Gastrocnemius medialis (tissue), 4 donors: ENCODE measurements at regions not wholly inside any gene's neighbourhood (a gene's known extent, or its start where the extent isn't known, plus 50 kb on each side); places are given as distances from the start of the nearest gene placed in this dataset.
"Not testable (repeated sequence)": the region's sequence is repeated elsewhere in the genome, so short reads cannot be mapped to it uniquely, and the experiment has no call there.

Source experiments
- ATAC-seq, 2 donors: fragments of 150-250 bp; one replicate each; pipeline ENCODE4 v1.9.1; 2016
- DNase-seq, 2 donors: peaks; one replicate each; pipeline ENCODE4 v3.0.0-alpha.2; 2019
- H3K27ac ChIP-seq, 4 donors: fragments of 200-600 bp; sonication (generic); 1 replicate in 1 of 4; 2 replicates in 3 of 4; pipeline ENCODE4 v1.5.1; 2016 to 2018; ENCODE audit warnings: mild to moderate bottlenecking in 2 of 4, moderate library complexity in 1 of 4
- H3K27me3 ChIP-seq, 3 donors: fragments of 200-600 bp; sonication (generic) in 2 of 3; 1 replicate in 1 of 3; 2 replicates in 2 of 3; pipeline versions ENCODE4 v1.5.1 to v1.6.0; 2016 to 2019; ENCODE audit warnings: mild to moderate bottlenecking in 1 of 3, moderate library complexity in 1 of 3
- H3K36me3 ChIP-seq, 2 donors: fragments of 200-600 bp; sonication (generic) in 1 of 2; one replicate each; pipeline ENCODE4 v1.5.1; 2017 to 2018
- H3K4me1 ChIP-seq, 2 donors: fragments of 200-600 bp; sonication (generic) in 1 of 2; one replicate each; pipeline ENCODE4 v1.5.1; 2016 to 2017; ENCODE audit warnings: mild to moderate bottlenecking in 2 of 2
- H3K4me3 ChIP-seq, 4 donors: fragments of 200-600 bp; sonication (generic) in 3 of 4; 1 replicate in 1 of 4; 2 replicates in 3 of 4; pipeline ENCODE4 v1.5.1; 2016 to 2019; ENCODE audit warnings: mild to moderate bottlenecking in 2 of 4
- H3K9me3 ChIP-seq, 3 donors: fragments of 200-600 bp; sonication (generic) in 2 of 3; 1 replicate in 1 of 3; 2 replicates in 2 of 3; pipeline ENCODE4 v1.5.1; 2016 to 2019
- POLR2A ChIP-seq, 2 donors: fragments of 450-650 bp; IDR thresholded peaks; one replicate each; pipeline ENCODE4 v1.6.1; 2017; ENCODE audit warnings: antibody characterized with exemption in 2 of 2, mild to moderate bottlenecking in 2 of 2, moderate library complexity in 2 of 2
- in situ Hi-C, 4 donors: fragments of 200-750 bp; cut with MboI; loops; one replicate each; pipeline versions ENCODE4 v1.15.0 to v1.8.0; 2017; ENCODE audit warnings: low sequenced_read_pairs in 4 of 4
- intact Hi-C: fragments of 100-400 bp; cut with DNase I; formaldehyde crosslinking; loops from one replicate; pipeline ENCODE4 v1.15.1; 2023; ENCODE audit warnings: low total_unique reads
- TF ChIP-seq, protein P1 (sequence below), 5 experiments: fragments of 450-650 bp in 3 of 5; fragments of 200-600 bp in 2 of 5; sonication (generic) in 2 of 5; IDR thresholded peaks in 4 of 5; conservative IDR thresholded peaks in 1 of 5; 1 replicate in 4 of 5; 2 replicates in 1 of 5; pipeline ENCODE4 v1.5.1; 2016 to 2019; ENCODE audit warnings: antibody characterized with exemption in 5 of 5, mild to moderate bottlenecking in 3 of 5, moderate library complexity in 3 of 5

DNA sequence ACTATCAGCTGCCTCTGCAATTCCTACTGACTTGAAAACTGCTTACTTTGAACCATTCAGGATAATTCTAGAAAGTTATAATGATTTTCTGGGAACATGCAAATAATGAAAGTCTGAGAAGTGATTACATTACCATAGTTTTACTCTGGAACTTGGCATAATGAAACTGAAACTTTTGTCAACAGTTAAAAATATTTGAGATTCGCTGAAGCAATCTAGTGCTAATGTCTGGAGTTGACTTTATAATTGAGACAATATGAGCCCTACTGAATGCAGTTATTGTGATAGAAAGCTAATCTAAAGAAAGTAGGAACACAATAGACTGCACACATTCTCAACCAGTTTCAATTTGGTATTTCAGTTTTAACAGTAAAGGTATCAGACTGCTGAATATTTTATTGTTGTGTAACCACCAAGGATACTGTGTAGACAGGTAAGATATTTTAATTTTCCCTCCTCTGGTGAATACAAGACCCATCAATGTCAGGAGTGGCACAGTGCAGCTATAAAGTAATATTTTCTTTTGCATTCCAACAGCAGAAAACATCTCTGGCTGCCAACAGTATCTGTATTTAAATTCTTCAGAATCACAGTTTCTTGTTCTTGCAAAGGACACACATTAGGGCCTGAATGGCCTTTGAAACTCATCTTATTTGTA lies 483.5 kb downstream of the ATP23 start:
- intact Hi-C loops (no loop called here), in situ Hi-C loops (no loop called here)
- Histone ChIP-seq H3K27me3 (no peaks in the 10 kb centered on the region), H3K9me3 (no peaks in the 10 kb centered on the region), H3K36me3 (no peaks in the 10 kb centered on the region), H3K4me1 (no peaks in the 10 kb centered on the region), H3K27ac (no peak overlapping the region), H3K4me3 (no peak overlapping the region)
- DNase-seq (no peak), ATAC-seq (no peak)
- TF ChIP-seq, protein P1, sequence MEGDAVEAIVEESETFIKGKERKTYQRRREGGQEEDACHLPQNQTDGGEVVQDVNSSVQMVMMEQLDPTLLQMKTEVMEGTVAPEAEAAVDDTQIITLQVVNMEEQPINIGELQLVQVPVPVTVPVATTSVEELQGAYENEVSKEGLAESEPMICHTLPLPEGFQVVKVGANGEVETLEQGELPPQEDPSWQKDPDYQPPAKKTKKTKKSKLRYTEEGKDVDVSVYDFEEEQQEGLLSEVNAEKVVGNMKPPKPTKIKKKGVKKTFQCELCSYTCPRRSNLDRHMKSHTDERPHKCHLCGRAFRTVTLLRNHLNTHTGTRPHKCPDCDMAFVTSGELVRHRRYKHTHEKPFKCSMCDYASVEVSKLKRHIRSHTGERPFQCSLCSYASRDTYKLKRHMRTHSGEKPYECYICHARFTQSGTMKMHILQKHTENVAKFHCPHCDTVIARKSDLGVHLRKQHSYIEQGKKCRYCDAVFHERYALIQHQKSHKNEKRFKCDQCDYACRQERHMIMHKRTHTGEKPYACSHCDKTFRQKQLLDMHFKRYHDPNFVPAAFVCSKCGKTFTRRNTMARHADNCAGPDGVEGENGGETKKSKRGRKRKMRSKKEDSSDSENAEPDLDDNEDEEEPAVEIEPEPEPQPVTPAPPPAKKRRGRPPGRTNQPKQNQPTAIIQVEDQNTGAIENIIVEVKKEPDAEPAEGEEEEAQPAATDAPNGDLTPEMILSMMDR (IDR thresholded peaks at IDR 0.05 in 4 of 5, conservative IDR thresholded peaks at IDR 0.05 in 1 of 5), result no peak
- TF ChIP-seq POLR2A (IDR thresholded peaks at IDR 0.05), result no peak

DNA sequence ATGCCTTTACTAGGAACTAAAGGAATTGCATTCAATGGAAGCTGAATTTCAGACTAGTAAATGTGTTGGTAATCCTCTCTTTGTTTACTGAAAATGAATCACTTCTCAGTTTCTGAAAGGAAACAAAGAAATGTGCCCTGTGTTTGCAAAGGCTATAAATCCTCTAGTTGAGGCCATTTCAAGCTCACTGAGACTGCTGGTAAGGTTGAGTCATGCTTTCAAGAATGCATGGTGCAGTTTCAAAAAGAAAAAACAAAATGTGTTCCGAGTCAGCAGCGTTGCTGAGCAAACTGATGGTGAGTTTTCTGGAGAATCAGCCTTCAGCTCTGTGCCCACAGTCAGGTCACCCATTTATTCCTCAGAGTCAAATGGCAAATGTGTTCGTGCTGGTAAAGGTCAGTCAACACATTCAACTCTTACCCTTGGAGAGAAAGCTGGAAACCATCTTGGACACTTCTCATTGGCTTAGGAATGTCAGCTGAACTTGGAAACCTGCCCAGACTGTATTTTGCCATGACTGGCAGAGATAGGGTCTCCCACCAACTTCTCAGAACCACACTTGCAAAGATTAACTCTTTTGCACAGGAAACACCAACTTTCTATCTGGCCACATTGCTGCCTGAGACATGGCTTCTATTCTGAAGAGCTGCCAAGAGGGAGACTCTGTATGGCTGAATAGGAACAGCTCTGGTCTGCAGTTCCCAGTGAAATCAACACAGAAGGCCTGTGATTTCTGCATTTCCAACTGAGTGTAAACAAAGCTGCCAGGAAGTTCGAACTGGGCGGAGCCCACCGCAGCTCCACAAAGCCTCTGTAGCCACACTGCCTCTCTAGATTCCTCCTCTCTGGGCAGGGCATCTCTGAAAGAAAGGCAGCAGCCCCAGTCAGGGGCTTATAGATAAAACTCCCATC lies 484.4 kb downstream of the ATP23 start:
- in situ Hi-C loops (no loop called here), intact Hi-C loops (no loop called here)
- no peak for ATAC-seq
- no peak for DNase-seq
- TF ChIP-seq POLR2A (IDR thresholded peaks at IDR 0.05), result no peak
- TF ChIP-seq, protein P1 (IDR thresholded peaks at IDR 0.05 in 4 of 5, conservative IDR thresholded peaks at IDR 0.05 in 1 of 5), result no peak
- H3K9me3 ChIP-seq, result no peaks in the 10 kb centered on the region
- H3K27ac ChIP-seq, result no peak overlapping the region
- H3K4me3 ChIP-seq, result no peak overlapping the region
- H3K27me3 ChIP-seq, result no peaks in the 10 kb centered on the region
- no peaks in the 10 kb centered on the region for H3K4me1 ChIP-seq
- no peaks in the 10 kb centered on the region for H3K36me3 ChIP-seq

GRCh38 chr12:58426437-58426836 lies 485.1 kb downstream of the ATP23 start:
- H3K27ac ChIP-seq, H3K36me3 ChIP-seq, H3K4me3 ChIP-seq, intact Hi-C loops, DNase-seq, H3K27me3 ChIP-seq, H3K4me1 ChIP-seq, ATAC-seq, H3K9me3 ChIP-seq, in situ Hi-C loops: not testable (repeated sequence)

DNA sequence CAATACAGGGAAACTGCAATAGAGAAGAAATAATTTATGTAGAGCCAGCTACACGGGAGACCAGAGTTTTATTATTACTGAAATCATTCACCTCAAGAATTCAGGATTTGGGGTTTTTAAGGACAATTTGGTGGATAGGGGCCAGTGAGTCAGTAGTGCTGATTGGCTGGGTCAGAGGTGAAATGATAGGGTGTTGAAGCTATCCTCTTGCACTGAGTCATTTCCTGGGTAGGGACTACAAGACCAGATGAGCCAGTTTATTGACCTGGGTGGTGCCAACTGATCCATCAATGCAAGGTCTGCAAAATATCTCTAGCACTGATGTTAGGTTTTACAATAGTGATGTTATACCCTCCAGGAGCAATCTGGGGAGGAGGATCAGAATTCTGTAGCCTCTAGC lies 486.3 kb downstream of the LRIG3 start:
- DNase-seq (no peak), ATAC-seq (no peak)
- Histone ChIP-seq H3K9me3 (no peaks in the 10 kb centered on the region), H3K27ac (no peak overlapping the region), H3K4me1 (no peaks in the 10 kb centered on the region), H3K27me3 (no peaks in the 10 kb centered on the region), H3K36me3 (no peaks in the 10 kb centered on the region), H3K4me3 (no peak overlapping the region)
- in situ Hi-C loops (no loop called here), intact Hi-C loops (no loop called here)
- no peak for TF ChIP-seq POLR2A (IDR thresholded peaks at IDR 0.05)
- TF ChIP-seq, protein P1 (IDR thresholded peaks at IDR 0.05 in 4 of 5, conservative IDR thresholded peaks at IDR 0.05 in 1 of 5), result no peak

GRCh38 chr12:58434726-58435125 lies 485.6 kb downstream of the LRIG3 start:
- DNase-seq (no peak), ATAC-seq (no peak)
- H3K4me1 ChIP-seq, result no peaks in the 10 kb centered on the region
- H3K27ac ChIP-seq, result no peak overlapping the region
- no peak overlapping the region for H3K4me3 ChIP-seq
- TF ChIP-seq, protein P1 (IDR thresholded peaks at IDR 0.05 in 4 of 5, conservative IDR thresholded peaks at IDR 0.05 in 1 of 5), result no peak
- TF ChIP-seq POLR2A (IDR thresholded peaks at IDR 0.05), result no peak
- intact Hi-C loops (no loop called here), in situ Hi-C loops (no loop called here)
- H3K36me3 ChIP-seq, result no peaks in the 10 kb centered on the region
- no peaks in the 10 kb centered on the region for H3K27me3 ChIP-seq
- H3K9me3 ChIP-seq, result no peaks in the 10 kb centered on the region
